ENCODE measurements at regions not wholly inside any gene's neighbourhood (a gene's known extent, or its start where the extent isn't known, plus 50 kb on each side); places are given as distances from the start of the nearest gene placed in this dataset.

- Histone ChIP-seq H3K4me3 (no peak overlapping the region), H3K9me3 (no peaks in the 10 kb centered on the region), H3K27me3 (no peaks in the 10 kb centered on the region), H3K4me1 (ENCODE audit: insufficient read depth) (no peaks in the 10 kb centered on the region), H3K27ac (no peak overlapping the region), H3K36me3 (no peaks in the 10 kb centered on the region)
- no peak for TF ChIP-seq EP300 (IDR thresholded peaks at IDR 0.05)
- TF ChIP-seq POLR2A (IDR thresholded peaks at IDR 0.05), result no peak
- no peak for TF ChIP-seq CTCF (IDR thresholded peaks at IDR 0.05)
- intact Hi-C loops (cut with DNase I), result no loop called here
- WGBS, 3 donors, result 86 to 92% (median 92%) methylated on average over 1 of the region's 1 CpG
- no peak for DNase-seq
Observed at GRCh38 chr3:5344707-5345106, 157.2 kb downstream of the EDEM1 start.

- Histone ChIP-seq H3K27me3 (no peaks in the 10 kb centered on the region), H3K27ac (no peak overlapping the region), H3K36me3 (no peaks in the 10 kb centered on the region), H3K4me3 (no peak overlapping the region), H3K4me1 (ENCODE audit: insufficient read depth) (no peaks in the 10 kb centered on the region), H3K9me3 (no peaks in the 10 kb centered on the region)
- no peak for DNase-seq
- TF ChIP-seq POLR2A (IDR thresholded peaks at IDR 0.05) (no peak), CTCF (IDR thresholded peaks at IDR 0.05) (no peak), EP300 (IDR thresholded peaks at IDR 0.05) (no peak)
- intact Hi-C loops (cut with DNase I), result no loop called here
Observed at GRCh38 chr3:5347486-5347885, 160.0 kb downstream of the EDEM1 start.

- intact Hi-C loops (cut with DNase I), result no loop called here
- Histone ChIP-seq H3K36me3 (no peaks in the 10 kb centered on the region), H3K4me3 (no peak overlapping the region), H3K9me3 (no peaks in the 10 kb centered on the region), H3K27me3 (no peaks in the 10 kb centered on the region), H3K27ac (no peak overlapping the region), H3K4me1 (ENCODE audit: insufficient read depth) (no peaks in the 10 kb centered on the region)
- no peak for DNase-seq
- TF ChIP-seq CTCF (IDR thresholded peaks at IDR 0.05) (no peak), EP300 (IDR thresholded peaks at IDR 0.05) (no peak), POLR2A (IDR thresholded peaks at IDR 0.05) (no peak)
- 86 to 95% (median 88%) methylated on average over 5 of the region's 5 CpGs for WGBS, 3 donors
Observed at GRCh38 chr3:5348229-5348902, 160.9 kb downstream of the EDEM1 start.

- DNase-seq, result no peak
- no peak for TF ChIP-seq CTCF (IDR thresholded peaks at IDR 0.05)
- TF ChIP-seq POLR2A (IDR thresholded peaks at IDR 0.05), result no peak
- no peak for TF ChIP-seq EP300 (IDR thresholded peaks at IDR 0.05)
- intact Hi-C loops (cut with DNase I), result no loop called here
- no peaks in the 10 kb centered on the region for H3K4me1 ChIP-seq (ENCODE audit: insufficient read depth)
- H3K9me3 ChIP-seq, result no peaks in the 10 kb centered on the region
- no peaks in the 10 kb centered on the region for H3K27me3 ChIP-seq
- H3K27ac ChIP-seq, result no peak overlapping the region
- no peaks in the 10 kb centered on the region for H3K36me3 ChIP-seq
- WGBS, 3 donors, result 62 to 69% (median 68%) methylated on average over 2 of the region's 2 CpGs
- no peak overlapping the region for H3K4me3 ChIP-seq
Observed at GRCh38 chr3:5349343-5349742, 161.8 kb downstream of the EDEM1 start.
